ENCODE measurements at regions not wholly inside any gene's neighbourhood (a gene's known extent, or its start where the extent isn't known, plus 50 kb on each side); places are given as distances from the start of the nearest gene placed in this dataset.
"Not testable (repeated sequence)": the region's sequence is repeated elsewhere in the genome, so short reads cannot be mapped to it uniquely, and the experiment has no call there.

GRCh38 chr3:185306286-185306685 is 52.4 kb upstream of the EHHADH start:
- ATAC-seq, result not testable (repeated sequence)

- no peak for ATAC-seq
Observed at GRCh38 chr3:185306847-185307246, 53.0 kb upstream of the EHHADH start.

- peak; percentile 75 for ATAC-seq
Observed at GRCh38 chr3:185308126-185308754, 54.4 kb upstream of the EHHADH start.

DNA sequence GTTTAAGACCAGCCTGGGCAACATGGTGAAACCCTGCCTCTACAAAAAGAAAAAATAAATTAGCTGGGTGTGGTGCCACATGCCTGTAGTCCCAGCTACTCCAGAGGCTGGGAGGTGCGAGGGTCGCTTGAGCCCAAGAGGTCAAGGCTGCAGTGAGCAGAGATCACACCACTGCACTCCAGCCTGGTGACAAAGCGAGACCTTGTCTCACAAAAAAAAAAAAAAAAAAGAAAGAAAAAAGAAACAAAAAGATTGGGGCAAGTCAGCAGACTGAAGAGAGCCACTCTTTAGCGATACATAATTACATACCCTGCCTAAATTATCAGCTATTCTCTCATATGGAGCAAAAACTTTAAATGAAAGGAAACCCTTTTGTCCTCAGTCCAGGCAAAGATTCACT is 53.6 kb upstream of the MAP3K13 start:
- no peak for ATAC-seq

DNA sequence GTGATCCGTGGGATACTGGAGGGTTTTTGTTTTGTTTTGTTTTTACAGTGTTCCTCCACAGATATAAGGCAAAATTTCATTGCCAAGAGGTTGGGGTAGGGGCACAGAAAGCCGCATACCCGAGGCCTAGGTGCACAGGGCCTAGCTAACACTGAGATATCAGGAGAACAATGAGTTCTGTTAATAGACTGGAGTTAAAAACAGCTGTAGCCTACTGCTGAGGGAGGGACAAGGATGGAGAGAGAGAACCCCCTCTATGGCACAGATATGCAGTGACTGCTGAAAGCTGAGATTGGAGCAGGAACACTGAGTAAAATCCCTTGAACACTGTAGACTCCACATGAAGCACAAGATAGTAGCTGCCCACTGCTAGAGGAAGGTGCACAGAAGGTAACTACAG is 53.1 kb upstream of the MAP3K13 start:
- no peak for ATAC-seq

- peak; percentile 27 for ATAC-seq
Observed at GRCh38 chr3:185311991-185312390, 50.9 kb upstream of the MAP3K13 start.

Data from esophagus mucosa (tissue), 1 donor.